Activated CD8-positive, alpha-beta T cell treated with anti-CD3 and anti-CD28 coated beads for 36 hours (primary cell): ENCODE measurements at regions not wholly inside any gene's neighbourhood (a gene's known extent, or its start where the extent isn't known, plus 50 kb on each side); places are given as distances from the start of the nearest gene placed in this dataset.

ENCODE experiments used
- ATAC-seq: fragments of 200-7000 bp; cut with Tn5 transposase; one replicate; pipeline ENCODE4 v1.10.0; 2021; ENCODE audit warnings: mild to moderate bottlenecking, moderate library complexity
- CTCF ChIA-PET: fragments of 350-600 bp; sonication (Branson Sonifier 250); formaldehyde crosslinking; loops from one replicate; lab custom pipeline; 2021; ENCODE audit warnings: antibody characterized with exemption; lab: Charles Lee
- POLR2A ChIA-PET: fragments of 350-600 bp; sonication (Branson Sonifier 250); formaldehyde crosslinking; loops from one replicate; lab custom pipeline; 2021; ENCODE audit warnings: antibody characterized with exemption; lab: Charles Lee
- DNase-seq: peaks from one replicate; pipeline ENCODE4 v3.0.0-alpha.2; 2020
- H3K27ac Mint-ChIP-seq: one replicate; pipeline ENCODE4 v1.8.0; 2021; ENCODE audit warnings: mild to moderate bottlenecking, mixed read lengths
- H3K27me3 Mint-ChIP-seq: one replicate; pipeline ENCODE4 v1.8.0; 2021; ENCODE audit warnings: mixed read lengths
- H3K36me3 Mint-ChIP-seq: one replicate; pipeline ENCODE4 v1.8.0; 2021; ENCODE audit warnings: low read depth, mixed read lengths
- H3K4me1 Mint-ChIP-seq: one replicate; pipeline ENCODE4 v1.8.0; 2021; ENCODE audit warnings: low read depth, mixed read lengths
- H3K4me3 Mint-ChIP-seq: one replicate; pipeline ENCODE4 v1.8.0; 2021; ENCODE audit warnings: mild to moderate bottlenecking, moderate library complexity, mixed read lengths
- H3K9me3 Mint-ChIP-seq: one replicate; pipeline ENCODE4 v1.8.0; 2021; ENCODE audit warnings: mixed read lengths
- intact Hi-C: fragments of 100-400 bp; cut with micrococcal nuclease; formaldehyde crosslinking; loops from one replicate; pipeline ENCODE4 v1.10.0; 2022
- TF ChIP-seq, protein P1 (sequence below): fragments of 200-600 bp; IDR thresholded peaks from one replicate; pipeline ENCODE4 v1.8.0; 2022; ENCODE audit warnings: antibody characterized with exemption, mild to moderate bottlenecking

DNA sequence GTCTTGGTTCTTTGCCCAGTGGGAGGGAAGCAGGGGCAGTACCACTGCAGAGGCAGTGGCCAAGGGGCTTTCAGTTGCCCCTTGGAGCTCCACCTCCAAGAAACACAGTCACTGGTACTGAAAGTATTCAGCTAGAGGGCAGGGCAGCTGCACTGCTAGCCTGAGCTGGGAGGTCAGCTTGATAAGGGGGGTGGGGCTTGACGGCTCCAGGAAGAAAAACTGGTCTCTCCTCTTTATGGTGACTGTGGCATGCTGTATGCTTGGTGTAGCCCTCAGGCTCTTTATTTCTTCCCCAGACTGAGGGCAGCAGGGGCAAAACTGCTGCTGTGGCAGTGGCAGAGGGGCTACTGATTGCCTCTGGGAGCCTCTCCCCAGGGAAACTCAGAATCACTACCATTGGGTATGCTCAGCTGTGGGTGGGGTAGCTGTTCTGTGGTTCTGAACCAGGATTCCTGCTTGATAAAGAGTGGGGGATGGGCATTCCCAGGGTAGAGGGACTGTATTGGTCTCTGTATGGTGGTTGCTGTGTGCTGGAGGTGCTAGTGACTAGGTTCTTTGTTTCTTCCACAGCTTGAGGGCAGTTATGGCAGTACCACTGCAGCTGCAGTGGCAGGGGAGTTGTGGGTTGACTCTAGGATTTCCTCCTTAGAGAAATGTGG, 134.6 kb upstream of the SCN7A start:
- CTCF ChIA-PET, result interaction anchor here (1.4 kb wide), 1 partner anchor 89 kb away, joined by 4 read pairs; no protein-coding TSS in a partner anchor
- ATAC-seq (no peak), DNase-seq (no peak)
- H3K4me1 Mint-ChIP-seq, result no peaks in the 10 kb centered on the region
- H3K27me3 Mint-ChIP-seq, result no peaks in the 10 kb centered on the region
- no peak overlapping the region for H3K27ac Mint-ChIP-seq
- no peak overlapping the region for H3K4me3 Mint-ChIP-seq
- POLR2A ChIA-PET, result no interaction called here
- intact Hi-C loops, result no loop called here
- H3K9me3 Mint-ChIP-seq, result peaks cover 4% of the 10 kb centered on the region
- TF ChIP-seq, protein P1, sequence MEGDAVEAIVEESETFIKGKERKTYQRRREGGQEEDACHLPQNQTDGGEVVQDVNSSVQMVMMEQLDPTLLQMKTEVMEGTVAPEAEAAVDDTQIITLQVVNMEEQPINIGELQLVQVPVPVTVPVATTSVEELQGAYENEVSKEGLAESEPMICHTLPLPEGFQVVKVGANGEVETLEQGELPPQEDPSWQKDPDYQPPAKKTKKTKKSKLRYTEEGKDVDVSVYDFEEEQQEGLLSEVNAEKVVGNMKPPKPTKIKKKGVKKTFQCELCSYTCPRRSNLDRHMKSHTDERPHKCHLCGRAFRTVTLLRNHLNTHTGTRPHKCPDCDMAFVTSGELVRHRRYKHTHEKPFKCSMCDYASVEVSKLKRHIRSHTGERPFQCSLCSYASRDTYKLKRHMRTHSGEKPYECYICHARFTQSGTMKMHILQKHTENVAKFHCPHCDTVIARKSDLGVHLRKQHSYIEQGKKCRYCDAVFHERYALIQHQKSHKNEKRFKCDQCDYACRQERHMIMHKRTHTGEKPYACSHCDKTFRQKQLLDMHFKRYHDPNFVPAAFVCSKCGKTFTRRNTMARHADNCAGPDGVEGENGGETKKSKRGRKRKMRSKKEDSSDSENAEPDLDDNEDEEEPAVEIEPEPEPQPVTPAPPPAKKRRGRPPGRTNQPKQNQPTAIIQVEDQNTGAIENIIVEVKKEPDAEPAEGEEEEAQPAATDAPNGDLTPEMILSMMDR, result no peak
- no peaks in the 10 kb centered on the region for H3K36me3 Mint-ChIP-seq

DNA sequence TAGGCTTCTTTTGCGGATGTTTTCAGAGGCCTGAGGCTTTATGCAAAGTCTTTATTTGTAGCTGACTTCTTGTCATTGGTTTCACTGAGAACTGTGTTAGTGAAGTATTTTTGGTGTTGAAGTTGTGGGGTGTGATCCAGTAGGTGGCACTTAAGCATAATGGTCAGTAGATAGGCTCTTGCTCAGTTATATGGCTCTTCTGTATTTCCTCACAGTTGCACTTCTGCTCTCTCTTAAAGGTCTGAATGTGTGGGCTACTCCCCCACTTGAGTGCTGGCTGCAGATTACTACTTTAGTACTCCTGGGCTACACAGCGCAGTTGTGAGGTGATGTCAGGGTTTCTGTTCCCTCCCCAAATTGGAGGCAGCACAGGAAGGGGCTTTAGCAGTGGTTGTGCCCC, 133.8 kb upstream of the SCN7A start:
- ChIA-PET CTCF (interaction anchor here (0.9 to 1.4 kb wide), 2 partner anchors 18 to 88 kb away, joined by 3 to 4 read pairs; no protein-coding TSS in a partner anchor), POLR2A (no interaction called here)
- no peak overlapping the region for H3K27ac Mint-ChIP-seq
- TF ChIP-seq, protein P1, result no peak
- ATAC-seq (no peak), DNase-seq (no peak)
- intact Hi-C loops, result no loop called here
- H3K36me3 Mint-ChIP-seq, result no peaks in the 10 kb centered on the region
- no peak overlapping the region for H3K4me3 Mint-ChIP-seq
- no peaks in the 10 kb centered on the region for H3K27me3 Mint-ChIP-seq
- peaks cover 4% of the 10 kb centered on the region for H3K9me3 Mint-ChIP-seq
- H3K4me1 Mint-ChIP-seq, result no peaks in the 10 kb centered on the region

DNA sequence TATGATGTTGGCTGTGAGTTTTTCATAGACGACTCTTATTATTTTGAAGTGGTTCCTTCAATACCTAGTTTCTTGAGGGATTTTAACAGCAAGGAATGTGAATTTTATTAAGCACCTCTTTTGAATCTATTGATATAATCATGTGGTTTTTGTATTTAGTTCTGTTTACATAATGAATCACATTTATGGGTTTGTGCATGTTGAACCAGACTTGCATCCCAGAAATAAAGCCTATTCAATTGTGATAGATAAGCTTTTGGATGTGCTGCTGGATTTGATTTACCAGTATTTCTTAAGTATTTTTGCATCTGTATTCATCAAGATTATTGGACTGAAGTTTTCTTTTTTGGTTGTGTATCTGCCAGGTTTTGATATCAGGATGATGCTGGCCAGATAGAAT, 131.6 kb upstream of the SCN7A start:
- ATAC-seq, result no peak
- POLR2A ChIA-PET, result no interaction called here
- CTCF ChIA-PET, result no interaction called here

DNA sequence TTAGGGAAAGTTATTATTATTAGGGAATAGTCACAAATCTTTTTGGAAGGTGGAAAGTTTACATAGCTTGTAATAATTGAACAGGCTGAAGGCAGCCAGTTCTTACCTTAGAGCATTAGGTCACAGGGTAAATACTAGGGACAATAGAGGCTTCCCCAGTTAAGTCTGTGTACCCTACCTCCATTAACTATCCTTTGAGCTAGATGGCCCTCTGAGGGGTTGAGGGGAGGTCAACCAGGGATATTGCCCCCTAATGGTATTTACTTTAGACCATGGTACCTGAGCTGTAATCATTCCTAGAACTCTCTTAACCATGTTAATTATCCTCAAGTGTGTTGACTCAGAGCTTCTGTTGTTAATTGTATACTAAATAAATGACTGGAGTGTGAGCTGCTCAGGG, 120.5 kb upstream of the SCN7A start:
- ChIA-PET CTCF (interaction anchor here (1.0 kb wide), 1 partner anchor 75 kb away, joined by 3 read pairs; no protein-coding TSS in a partner anchor), POLR2A (no interaction called here)
- H3K36me3 Mint-ChIP-seq, result no peaks in the 10 kb centered on the region
- no peak overlapping the region for H3K27ac Mint-ChIP-seq
- H3K9me3 Mint-ChIP-seq, result peaks cover 2% of the 10 kb centered on the region
- H3K27me3 Mint-ChIP-seq, result peaks cover 13% of the 10 kb centered on the region
- H3K4me1 Mint-ChIP-seq, result peaks cover 12% of the 10 kb centered on the region
- DNase-seq, result no peak
- H3K4me3 Mint-ChIP-seq, result no peak overlapping the region
- no peak for ATAC-seq
- TF ChIP-seq, protein P1, result no peak
- intact Hi-C loops, result no loop called here

More for the DNA sequence above, 131.6 kb upstream of the SCN7A start:
- intact Hi-C loops, result no loop called here
- Mint-ChIP-seq H3K4me3 (no peak overlapping the region), H3K36me3 (no peaks in the 10 kb centered on the region), H3K27ac (no peak overlapping the region), H3K9me3 (peaks cover 4% of the 10 kb centered on the region), H3K4me1 (peaks cover 8% of the 10 kb centered on the region), H3K27me3 (no peaks in the 10 kb centered on the region)
- DNase-seq, result no peak
- TF ChIP-seq, protein P1, result no peak

DNA sequence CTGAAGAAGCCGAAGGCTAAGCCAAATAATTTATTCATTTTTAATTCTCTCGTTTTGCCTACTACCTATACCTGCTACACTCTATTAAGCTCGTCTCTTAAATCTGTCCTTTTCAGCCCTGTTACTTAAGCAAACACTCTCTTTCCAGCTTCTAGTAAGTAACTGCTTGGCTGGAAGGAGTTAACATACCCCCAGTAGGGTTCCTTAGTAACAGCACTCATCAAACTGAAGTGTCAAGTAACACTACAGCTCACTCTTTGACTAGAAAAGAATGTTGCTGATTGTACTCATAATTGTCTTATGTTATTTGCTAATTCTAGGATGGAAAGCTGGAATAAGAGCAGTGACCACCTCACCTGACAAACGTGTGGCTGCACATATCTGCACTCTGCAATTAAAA, 120.0 kb upstream of the SCN7A start:
- TF ChIP-seq, protein P1, result no peak
- Mint-ChIP-seq H3K4me1 (peaks cover 12% of the 10 kb centered on the region), H3K36me3 (no peaks in the 10 kb centered on the region), H3K27ac (no peak overlapping the region), H3K27me3 (peaks cover 13% of the 10 kb centered on the region), H3K4me3 (no peak overlapping the region), H3K9me3 (peaks cover 2% of the 10 kb centered on the region)
- ATAC-seq, result no peak
- CTCF ChIA-PET, result interaction anchor here (1.0 kb wide), 1 partner anchor 74 kb away, joined by 3 read pairs; no protein-coding TSS in a partner anchor
- intact Hi-C loops, result no loop called here
- no peak for DNase-seq
- POLR2A ChIA-PET, result no interaction called here
